KBM-7 (cell line): ENCODE measurements at regions not wholly inside any gene's neighbourhood (a gene's known extent, or its start where the extent isn't known, plus 50 kb on each side); places are given as distances from the start of the nearest gene placed in this dataset.

ENCODE experiments used
- DNase-seq: peaks from one replicate; pipeline ENCODE4 v3.0.0-alpha.2; 2015
- in situ Hi-C: fragments of 300-500 bp; cut with MboI; formaldehyde crosslinking; loops from 2 replicates; pipeline ENCODE4 v1.14.3; 2020; ENCODE audit warnings: low sequenced_read_pairs, low pct_unique_long_range_greater_than_20kb, mixed read lengths

GRCh38 chr4:10185518-10186227 is 69.1 kb upstream of the WDR1 start:
- in situ Hi-C loops, result no loop called here
- DNase-seq, result no peak

GRCh38 chr4:10184501-10184938 is 67.9 kb upstream of the WDR1 start:
- no peak for DNase-seq
- in situ Hi-C loops, result no loop called here

DNA sequence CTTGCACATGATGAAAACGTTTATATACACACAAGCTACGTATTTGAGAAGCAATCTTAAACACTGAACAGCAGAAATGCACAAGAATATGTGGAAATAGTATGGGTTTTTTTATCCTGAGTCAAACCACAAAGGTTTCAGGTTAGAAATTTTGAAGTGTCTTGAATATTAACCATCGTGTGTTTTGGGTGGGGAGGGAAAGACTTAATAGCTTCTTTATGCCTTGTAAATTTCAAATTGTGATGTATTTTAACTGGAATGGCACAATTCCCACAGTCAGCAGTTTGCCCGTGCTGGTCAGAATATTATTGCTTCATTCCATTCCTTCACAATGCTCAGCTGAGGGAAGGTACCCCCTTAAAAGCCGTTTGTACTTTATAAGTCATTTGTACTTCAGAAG is 67.4 kb upstream of the WDR1 start:
- DNase-seq, result no peak
- in situ Hi-C loops, result no loop called here

DNA sequence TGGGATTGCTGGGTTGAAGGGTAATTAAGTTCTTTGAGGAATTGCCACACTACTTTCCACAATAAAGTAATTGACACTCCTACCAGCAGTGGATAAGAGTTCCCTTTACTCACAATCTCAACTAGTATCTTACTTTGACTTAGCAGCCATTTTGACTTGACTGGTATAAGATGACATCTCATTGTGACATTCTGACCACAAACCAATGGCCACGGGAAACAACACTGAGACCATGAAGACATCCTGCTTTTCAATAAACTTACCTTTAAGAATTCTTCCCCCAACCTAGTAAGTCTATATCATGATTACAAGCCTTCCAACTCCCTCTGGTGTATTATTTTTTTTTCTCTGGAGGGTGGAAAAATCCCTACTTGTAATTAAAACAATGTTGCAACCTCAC is 66.9 kb upstream of the WDR1 start:
- in situ Hi-C loops, result no loop called here
- DNase-seq, result peak; percentile 24

GRCh38 chr4:10182446-10183424 is 66.1 kb upstream of the WDR1 start:
- in situ Hi-C loops, result no loop called here
- peak; percentile 48 for DNase-seq

- in situ Hi-C loops, result no loop called here
- DNase-seq, result no peak
Observed at GRCh38 chr4:10181745-10182445, 65.3 kb upstream of the WDR1 start.

GRCh38 chr4:10180927-10181744 is 64.5 kb upstream of the WDR1 start:
- DNase-seq, result peak; percentile 95
- in situ Hi-C loops, result no loop called here

DNA sequence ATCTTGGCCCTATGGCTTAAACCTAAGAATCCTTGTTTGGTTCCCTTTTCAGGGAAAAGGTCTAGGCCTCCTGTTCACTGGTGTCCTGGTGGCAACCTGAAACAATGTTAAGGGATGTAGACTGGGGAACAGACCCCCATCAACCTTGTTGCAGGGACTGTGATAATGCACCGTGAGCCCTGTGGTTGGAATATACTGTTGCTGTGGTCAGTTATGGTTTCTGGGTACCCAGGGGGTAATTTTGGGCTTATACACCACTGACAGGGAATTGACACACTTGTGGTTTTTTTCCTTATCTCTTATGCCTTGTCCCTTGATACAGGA is 64.0 kb upstream of the WDR1 start:
- in situ Hi-C loops, result no loop called here
- peak; percentile 85 for DNase-seq

GRCh38 chr4:10179957-10180602 is 63.5 kb upstream of the WDR1 start:
- in situ Hi-C loops, result no loop called here
- DNase-seq, result no peak

- no peak for DNase-seq
- in situ Hi-C loops, result no loop called here
Observed at GRCh38 chr4:10178763-10179162, 62.2 kb upstream of the WDR1 start.

GRCh38 chr4:10175626-10176025 is 59.0 kb upstream of the WDR1 start:
- in situ Hi-C loops, result no loop called here
- no peak for DNase-seq

DNA sequence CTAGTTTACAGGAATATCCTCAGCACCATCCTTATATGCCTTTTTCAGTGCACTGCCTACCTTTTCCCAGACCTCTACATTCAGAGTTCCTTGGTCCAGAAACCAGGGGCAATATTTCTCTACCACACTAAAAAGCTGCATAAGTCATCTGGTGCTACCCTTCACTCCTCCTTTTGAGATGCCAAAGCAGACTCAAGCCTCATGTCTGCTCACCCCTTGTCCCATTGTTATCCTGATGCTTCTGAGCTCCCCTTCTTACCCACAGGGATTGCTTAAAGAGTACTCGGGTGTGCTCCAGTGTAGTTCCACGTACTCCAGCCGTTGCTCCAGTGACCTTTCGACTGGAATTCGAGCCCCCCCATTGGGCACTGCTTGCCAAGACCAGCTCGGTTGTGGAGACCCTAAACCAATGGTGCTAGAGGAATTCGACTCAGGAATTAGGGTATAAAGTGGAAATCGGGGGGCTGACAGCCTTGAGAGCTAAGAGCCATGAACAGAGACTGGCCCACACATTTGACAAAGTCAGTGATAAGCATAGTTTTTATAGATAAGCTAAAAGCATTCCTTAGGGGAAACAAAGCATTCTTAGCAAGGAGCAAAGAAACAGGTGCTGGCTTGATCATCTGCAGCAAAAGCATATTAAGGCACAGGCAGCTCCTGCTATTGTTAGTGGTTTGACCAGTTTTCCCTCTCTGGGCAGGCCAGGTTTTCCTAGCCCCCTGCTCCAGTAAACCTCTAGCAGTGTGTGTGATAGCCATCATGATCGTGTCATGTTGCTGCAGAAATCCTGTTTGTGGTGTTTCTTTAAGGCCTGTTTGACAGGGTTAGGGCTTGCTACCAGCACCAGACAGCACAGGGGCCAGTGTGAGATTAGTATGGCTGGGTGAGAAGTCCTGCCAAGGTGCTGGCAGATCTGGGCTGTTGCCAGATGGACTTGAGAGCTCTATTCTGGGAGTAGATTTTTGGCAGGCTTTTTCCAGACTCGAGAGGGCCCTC is 57.5 kb upstream of the WDR1 start:
- in situ Hi-C loops, result loop anchor here (25.0 kb wide), 1 partner anchor 363 kb away; no protein-coding TSS in a partner anchor
- DNase-seq, result no peak

DNA sequence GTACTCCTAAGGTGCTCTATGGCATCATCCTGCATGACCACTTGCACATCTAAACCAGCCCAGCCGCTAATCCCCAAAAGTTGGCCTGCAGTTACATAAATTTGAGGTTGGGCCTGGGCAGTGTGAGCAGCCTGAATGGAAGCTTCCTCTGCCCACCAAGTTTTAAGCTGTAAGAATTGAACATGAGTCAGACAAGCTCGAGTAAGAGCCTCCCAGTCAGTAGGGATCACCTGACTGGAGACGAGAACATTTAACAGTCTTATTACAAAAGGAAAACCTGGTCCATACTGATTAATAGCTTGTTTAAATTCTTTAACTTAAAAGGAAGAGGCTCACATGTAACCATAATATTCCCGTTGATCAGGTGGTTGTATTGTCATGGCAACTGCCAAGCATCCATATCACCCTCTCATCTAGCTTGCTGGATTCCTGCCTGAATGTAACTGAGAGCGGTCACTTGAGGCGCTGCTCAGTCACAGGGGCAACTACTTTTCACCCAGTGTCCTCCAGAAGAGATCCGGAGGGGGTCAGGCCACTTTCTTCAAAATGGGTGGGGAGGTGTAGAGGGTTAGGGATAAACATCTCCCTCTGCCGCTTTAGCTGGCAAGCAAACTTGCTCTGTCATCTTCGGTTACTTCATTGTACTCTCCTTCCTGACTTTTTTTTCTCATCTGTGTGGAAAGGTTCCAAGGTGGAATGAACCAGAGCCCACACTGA is 56.6 kb upstream of the WDR1 start:
- in situ Hi-C loops, result loop anchor here (25.0 kb wide), 1 partner anchor 364 kb away; no protein-coding TSS in a partner anchor
- DNase-seq, result no peak

GRCh38 chr4:10172278-10172921 is 55.8 kb upstream of the WDR1 start:
- DNase-seq, result no peak
- in situ Hi-C loops, result loop anchor here (25.0 kb wide), 1 partner anchor 365 kb away; no protein-coding TSS in a partner anchor

- no peak for DNase-seq
- in situ Hi-C loops, result loop anchor here (25.0 kb wide), 1 partner anchor 366 kb away; no protein-coding TSS in a partner anchor
Observed at GRCh38 chr4:10171055-10171454, 54.5 kb upstream of the WDR1 start.

DNA sequence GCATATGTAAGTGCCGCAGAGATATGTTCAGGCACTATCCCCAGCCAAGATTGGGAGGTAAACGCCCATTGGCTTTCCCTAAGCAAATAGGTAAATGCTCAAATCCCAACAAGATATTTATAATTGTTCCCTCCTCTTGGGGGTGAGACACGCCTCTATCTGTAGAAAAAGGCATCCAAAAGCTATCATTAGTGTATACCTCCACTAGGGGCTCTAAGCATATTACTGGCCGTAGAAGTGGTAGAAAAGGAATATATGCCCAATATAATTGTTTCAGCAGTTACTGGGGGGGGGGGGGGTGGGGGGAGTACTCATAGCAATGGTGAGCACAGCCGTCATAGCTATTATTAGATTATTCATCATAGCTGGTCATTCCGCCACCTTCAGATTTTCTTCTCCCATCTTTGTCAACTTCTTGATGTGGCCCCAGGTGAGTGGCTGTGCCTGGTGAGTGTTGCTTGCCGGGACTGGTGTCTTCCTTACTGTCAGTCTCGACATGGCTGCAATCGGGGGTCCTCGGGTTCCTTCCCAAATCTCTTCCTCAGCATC is 53.3 kb upstream of the WDR1 start:
- in situ Hi-C loops, result loop anchor here (10.0 to 25.0 kb wide), 2 partner anchors 235 to 367 kb away; no protein-coding TSS in a partner anchor
- DNase-seq, result no peak
